ENCODE measurements at regions not wholly inside any gene's neighbourhood (a gene's known extent, or its start where the extent isn't known, plus 50 kb on each side); places are given as distances from the start of the nearest gene placed in this dataset.
A peak's percentile ranks its signal among the peaks of the same experiment; 100 is the strongest.
"Not testable (repeated sequence)": the region's sequence is repeated elsewhere in the genome, so short reads cannot be mapped to it uniquely, and the experiment has no call there.

DNA sequence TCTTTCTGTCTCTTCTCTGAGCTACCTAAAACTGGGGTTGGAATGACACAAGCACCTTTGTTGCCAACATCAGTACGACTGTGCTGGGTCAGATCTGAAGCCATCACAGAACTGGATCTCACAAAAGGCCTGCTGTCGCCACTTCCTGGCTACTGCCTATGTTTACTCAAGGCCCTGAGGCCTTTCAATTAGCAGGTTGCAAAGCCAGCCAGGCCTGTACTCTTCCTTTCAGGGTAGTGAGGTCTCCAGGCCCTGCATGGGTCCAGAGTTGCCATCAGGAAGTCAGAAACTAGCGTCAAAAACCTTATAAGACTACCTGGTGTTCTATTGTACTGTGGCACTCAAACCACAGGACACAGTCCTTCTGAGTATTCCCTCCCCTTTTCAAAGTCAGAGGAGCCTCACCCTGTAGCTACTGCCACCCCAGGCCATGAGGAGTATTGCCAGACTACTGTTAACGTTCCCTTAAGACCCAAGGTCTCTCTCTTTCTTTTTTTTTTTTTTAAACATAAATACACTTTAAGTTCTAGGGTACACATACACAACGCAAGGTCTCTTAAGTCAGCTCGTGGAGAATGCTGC is 937.4 kb upstream of the GJE1 start:
- DNase-seq (ENCODE audit: low spot score in 2 of 2) (no peak), ATAC-seq (peak; percentile 19)
- H3K4me3 Mint-ChIP-seq = no peak overlapping the region
- no peaks in the 10 kb centered on the region for H3K36me3 Mint-ChIP-seq
- no peaks in the 10 kb centered on the region for H3K4me1 Mint-ChIP-seq
- no peak overlapping the region for H3K27ac Mint-ChIP-seq
- peaks cover 2% of the 10 kb centered on the region for H3K9me3 Mint-ChIP-seq

DNA sequence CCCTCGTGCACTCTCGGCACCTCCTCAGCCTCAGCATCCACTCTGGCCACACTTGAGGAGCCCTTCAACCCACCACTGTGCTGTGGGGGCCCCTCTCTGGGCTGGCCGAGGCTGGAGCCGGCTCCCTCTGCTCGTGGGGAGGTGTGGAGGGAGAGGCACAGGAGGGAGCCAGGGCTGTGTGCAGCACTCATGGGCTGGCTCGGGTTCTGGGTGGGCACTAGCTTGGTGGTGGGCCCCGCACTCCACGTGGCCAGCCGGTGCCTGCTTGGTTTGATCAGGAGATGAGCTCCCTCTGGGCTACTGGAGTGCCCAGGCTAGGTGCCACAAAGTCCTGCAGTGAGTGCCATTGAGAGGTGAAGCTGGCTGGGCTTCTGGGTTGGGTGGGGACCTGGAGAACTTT is 949.4 kb upstream of the GJE1 start:
- ATAC-seq (no peak), DNase-seq (ENCODE audit: low spot score in 2 of 2) (no peak)
- Mint-ChIP-seq H3K4me1 (no peaks in the 10 kb centered on the region), H3K27ac (no peak overlapping the region), H3K9me3 (peaks cover 5% of the 10 kb centered on the region), H3K4me3 (no peak overlapping the region), H3K36me3 (no peaks in the 10 kb centered on the region)

DNA sequence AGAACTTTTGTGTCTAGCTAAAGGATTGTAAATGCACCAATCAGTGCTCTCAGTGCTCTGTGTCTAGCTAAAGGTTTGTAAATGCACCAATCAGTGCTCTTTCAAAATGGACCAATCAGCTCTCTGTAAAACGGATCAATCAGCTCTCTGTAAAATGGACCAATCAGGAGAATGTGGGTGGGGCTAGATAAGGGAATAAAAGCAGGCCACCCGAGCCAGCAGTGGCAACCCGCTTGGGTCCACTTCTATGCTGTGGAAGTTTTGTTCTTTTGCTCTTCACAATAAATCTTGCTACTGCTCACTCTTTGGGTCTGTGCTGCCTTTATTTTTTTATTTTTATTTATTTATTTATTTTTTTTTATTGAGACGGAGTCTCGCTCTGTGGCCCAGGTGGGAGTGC is 957.3 kb upstream of the GJE1 start:
- ATAC-seq = not testable (repeated sequence)

DNA sequence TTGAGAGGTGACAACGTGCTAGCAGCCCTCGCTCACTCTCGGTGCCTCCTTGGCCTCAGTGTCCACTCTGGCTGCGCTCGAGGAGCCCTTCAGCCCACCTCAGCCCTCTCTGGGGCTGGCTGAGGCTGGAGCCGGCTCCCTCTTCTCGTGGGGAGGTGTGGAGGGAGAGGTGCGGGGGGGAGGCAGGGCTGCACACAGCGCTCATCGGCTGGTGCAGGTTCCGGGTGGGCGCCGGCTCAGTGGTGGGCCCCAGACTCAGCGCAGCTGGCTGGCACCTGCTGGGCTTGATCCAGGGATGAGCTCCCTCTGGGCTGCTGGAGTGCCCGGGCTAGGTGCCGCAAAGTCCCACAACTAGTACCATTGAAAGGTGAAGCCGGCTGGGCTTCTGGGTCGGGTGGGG is 957.8 kb upstream of the GJE1 start:
- no peak for ATAC-seq
- Mint-ChIP-seq H3K27ac (no peak overlapping the region), H3K36me3 (no peaks in the 10 kb centered on the region), H3K4me1 (no peaks in the 10 kb centered on the region), H3K9me3 (no peaks in the 10 kb centered on the region), H3K4me3 (no peak overlapping the region)
- DNase-seq (ENCODE audit: low spot score in 2 of 2) = no peak

More for the DNA sequence above, 957.3 kb upstream of the GJE1 start:
- H3K9me3 Mint-ChIP-seq; DNase-seq (ENCODE audit: low spot score in 2 of 2); H3K4me3 Mint-ChIP-seq; H3K4me1 Mint-ChIP-seq; H3K36me3 Mint-ChIP-seq; H3K27ac Mint-ChIP-seq: not testable (repeated sequence)

DNA sequence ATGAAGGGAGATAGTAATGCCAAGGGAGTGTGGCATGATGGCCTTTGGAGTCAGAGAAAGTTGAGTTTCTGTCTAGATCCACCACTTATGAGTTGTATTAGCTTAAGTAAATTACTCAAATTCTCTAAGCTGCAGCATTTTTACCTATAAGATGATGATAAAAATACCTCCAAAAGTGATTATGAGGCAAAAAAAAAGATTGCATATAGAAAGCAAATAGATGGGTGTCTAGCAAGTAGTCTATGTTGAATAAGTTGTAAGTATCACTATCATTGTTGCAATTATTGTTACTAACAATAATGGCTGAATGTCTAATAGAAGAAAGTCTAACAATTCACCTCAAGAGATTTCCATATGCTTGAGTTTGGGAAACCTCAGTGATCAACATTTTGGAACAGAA is 959.2 kb upstream of the GJE1 start:
- no peaks in the 10 kb centered on the region for H3K4me1 Mint-ChIP-seq
- ATAC-seq = no peak

DNA sequence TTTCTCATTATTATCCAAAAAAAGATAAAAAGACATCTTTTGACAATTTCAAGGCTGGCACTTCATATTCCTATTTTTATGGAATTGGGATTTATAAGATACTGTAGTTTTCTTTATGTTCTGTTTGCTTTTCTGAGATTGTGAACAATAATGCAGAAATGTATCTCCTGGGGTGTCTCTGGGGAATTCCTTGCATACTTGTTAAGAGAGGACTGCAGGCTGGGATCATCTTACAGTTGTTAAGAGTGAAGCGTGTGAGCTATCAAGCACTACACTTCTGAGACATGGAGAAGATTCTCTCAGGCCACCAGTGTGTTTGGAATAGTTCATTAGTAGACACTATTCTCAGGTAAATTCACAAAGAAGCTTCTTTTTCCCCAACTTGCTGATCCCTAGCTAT is 963.3 kb upstream of the GJE1 start:
- H3K4me1 Mint-ChIP-seq = no peaks in the 10 kb centered on the region
- no peak overlapping the region for H3K27ac Mint-ChIP-seq
- H3K36me3 Mint-ChIP-seq = no peaks in the 10 kb centered on the region
- no peak for ATAC-seq
- no peak for DNase-seq (ENCODE audit: low spot score in 2 of 2)
- no peaks in the 10 kb centered on the region for H3K9me3 Mint-ChIP-seq
- H3K4me3 Mint-ChIP-seq = no peak overlapping the region

More for the DNA sequence above, 959.2 kb upstream of the GJE1 start:
- H3K36me3 Mint-ChIP-seq = no peaks in the 10 kb centered on the region
- no peak overlapping the region for H3K4me3 Mint-ChIP-seq
- H3K9me3 Mint-ChIP-seq = no peaks in the 10 kb centered on the region
- no peak for DNase-seq (ENCODE audit: low spot score in 2 of 2)
- H3K27ac Mint-ChIP-seq = no peak overlapping the region

DNA sequence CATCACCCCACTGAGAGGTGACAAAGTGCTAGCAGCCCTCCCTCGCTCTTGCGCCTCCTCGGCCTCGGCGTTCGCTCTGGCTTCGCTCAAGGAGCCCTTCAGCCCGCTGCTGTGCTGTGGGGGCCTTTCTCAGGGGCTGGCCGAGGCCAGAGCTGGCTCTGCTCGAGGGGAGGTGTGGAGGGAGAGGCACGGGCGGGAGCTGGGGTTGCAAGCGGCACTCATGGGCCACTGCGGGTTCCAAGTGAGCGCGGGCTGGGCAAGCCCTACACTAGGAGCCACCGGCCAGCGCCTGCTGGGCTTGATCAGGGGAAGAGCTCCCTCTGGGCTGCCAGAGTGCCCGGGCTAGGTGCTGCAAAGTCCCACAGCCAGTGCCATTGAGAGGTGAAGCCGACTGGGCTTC is 964.8 kb upstream of the GJE1 start:
- Mint-ChIP-seq H3K4me3 (no peak overlapping the region), H3K36me3 (no peaks in the 10 kb centered on the region), H3K4me1 (no peaks in the 10 kb centered on the region), H3K27ac (no peak overlapping the region), H3K9me3 (no peaks in the 10 kb centered on the region)
- ATAC-seq (no peak), DNase-seq (ENCODE audit: low spot score in 2 of 2) (no peak)

DNA sequence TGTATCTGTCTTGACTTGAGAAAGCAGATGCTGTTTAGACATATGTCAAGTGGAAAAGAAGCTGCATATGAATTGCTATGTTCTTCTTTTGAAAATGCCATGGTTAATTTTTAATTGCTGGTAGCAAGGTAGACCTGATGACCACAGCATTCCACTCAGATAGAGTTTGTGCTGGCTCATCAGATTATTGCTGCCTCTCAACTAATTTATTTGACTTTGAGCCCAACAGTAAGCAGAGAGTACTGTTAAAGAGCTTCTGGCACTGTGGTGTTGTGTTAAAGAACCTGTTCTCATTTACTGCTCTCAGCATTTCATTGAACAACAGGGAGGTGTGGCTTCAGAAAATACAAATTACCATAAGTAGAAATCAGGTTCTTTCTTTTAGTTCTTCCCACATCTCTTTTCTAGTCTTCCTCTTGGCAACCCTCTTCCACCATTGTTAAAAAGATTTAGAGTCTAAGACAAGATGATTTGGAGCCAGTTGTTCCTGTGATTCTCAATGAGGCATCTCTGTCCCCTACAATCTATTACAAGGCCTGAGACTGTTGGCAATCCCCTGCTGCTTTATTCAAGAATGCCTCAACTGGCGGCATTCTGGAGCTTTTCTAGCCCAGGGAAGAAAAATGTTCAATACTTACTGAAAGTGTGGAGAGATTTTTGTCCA is 967.6 kb upstream of the GJE1 start:
- Mint-ChIP-seq H3K27ac (no peak overlapping the region), H3K9me3 (no peaks in the 10 kb centered on the region), H3K4me1 (no peaks in the 10 kb centered on the region), H3K36me3 (no peaks in the 10 kb centered on the region), H3K4me3 (no peak overlapping the region)
- ATAC-seq = no peak
- no peak for DNase-seq (ENCODE audit: low spot score in 2 of 2)

DNA sequence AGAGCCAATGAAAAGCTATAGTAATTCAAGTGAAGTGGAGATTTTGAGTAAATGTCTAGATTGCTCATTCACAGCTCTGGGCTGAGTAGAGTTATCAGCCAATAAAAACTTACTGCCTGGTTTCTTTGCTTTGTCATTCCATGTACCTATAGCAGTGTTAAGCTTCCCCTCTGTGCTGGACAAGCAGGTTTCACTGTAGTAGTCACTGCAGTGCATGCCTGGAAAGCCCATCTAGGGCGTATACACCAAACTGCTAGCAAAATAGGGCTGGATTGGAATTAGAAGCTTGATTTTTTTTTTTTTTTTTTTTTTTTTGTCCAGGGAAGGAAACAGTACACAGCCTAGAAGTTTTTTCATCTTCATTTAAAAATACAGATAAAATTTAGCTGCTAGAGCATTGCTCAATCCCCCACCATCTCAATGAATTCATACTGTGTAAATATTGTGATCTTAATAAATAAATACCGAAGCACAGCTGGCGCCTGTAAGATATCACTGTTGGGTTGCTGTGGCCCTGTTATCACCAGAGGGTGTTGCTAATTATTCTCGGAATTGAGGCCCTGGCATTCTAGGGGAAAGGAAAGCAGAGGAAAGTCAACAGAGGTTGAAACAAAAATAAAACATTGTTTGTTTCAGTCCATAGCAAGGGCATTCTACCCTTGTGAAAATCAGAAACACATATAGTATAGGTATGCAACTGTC is 968.5 kb upstream of the GJE1 start:
- ATAC-seq = peak; percentile 21
- Mint-ChIP-seq H3K36me3 (no peaks in the 10 kb centered on the region), H3K27ac (no peak overlapping the region), H3K4me1 (no peaks in the 10 kb centered on the region), H3K9me3 (no peaks in the 10 kb centered on the region), H3K4me3 (no peak overlapping the region)
- DNase-seq (ENCODE audit: low spot score in 2 of 2) = no peak

DNA sequence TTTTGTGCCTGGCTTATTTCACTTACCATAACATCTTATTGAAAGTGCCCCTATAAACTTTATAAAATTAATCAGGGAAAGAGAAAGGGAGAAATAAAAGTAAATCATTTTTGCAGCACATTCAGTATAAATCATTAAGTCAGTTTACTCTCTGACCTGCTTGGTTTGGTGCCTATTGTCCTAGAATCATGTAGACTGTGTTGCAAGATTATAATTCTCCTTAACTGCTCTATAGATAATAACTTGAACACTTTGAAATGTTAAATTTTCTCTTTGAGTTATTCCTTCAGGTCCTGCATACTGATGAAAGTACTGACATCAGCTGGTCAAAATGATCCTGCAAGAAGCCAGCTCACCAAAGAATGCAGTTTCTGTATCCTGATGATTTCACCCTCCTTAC is 969.6 kb upstream of the GJE1 start:
- Mint-ChIP-seq H3K9me3 (no peaks in the 10 kb centered on the region), H3K4me3 (no peak overlapping the region), H3K36me3 (no peaks in the 10 kb centered on the region), H3K4me1 (no peaks in the 10 kb centered on the region), H3K27ac (no peak overlapping the region)
- ATAC-seq = no peak
- DNase-seq (ENCODE audit: low spot score in 2 of 2) = no peak

DNA sequence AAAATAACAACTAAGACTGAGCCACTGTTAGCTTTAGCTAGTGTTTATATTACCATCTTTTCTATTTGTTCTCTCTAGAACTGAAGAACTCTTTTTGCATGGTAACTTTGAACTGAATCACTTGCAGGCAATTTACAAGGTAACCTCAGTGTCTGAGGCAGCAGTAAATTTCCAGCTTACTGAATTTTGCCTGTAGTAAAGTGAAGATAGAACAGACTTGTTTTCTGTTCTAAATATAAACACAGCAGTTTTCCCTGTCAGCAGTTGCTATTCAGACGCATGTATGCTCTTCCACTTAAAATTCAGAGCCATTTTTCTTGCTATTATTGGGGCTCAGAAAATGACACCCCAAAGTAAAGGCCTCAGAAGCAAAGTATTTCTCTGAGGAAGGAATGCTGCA is 974.0 kb upstream of the GJE1 start:
- no peak overlapping the region for H3K27ac Mint-ChIP-seq
- H3K36me3 Mint-ChIP-seq = no peaks in the 10 kb centered on the region
- H3K9me3 Mint-ChIP-seq = no peaks in the 10 kb centered on the region
- no peak overlapping the region for H3K4me3 Mint-ChIP-seq
- no peaks in the 10 kb centered on the region for H3K4me1 Mint-ChIP-seq
- DNase-seq (ENCODE audit: low spot score in 2 of 2) (no peak), ATAC-seq (no peak)

DNA sequence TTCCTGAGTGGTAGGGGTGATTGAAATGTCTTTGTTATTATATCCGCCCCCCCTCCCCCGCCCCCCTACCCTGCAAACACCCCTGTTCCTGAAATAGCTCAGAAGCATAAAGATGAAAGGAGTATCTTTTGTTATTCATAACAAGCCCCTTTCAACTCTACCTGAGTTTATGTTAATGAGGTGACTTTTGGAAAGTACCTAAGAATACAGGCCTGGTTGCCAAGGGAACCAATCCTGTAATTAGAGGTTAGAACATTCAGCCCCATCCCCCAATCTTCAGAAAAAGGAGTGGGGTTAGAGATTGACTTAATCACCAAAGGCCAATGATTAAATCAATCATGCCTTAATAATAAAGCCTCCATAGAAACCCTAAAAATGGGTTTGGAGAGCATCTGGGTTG is 979.2 kb upstream of the GJE1 start:
- H3K4me3 Mint-ChIP-seq = no peak overlapping the region
- ATAC-seq (no peak), DNase-seq (ENCODE audit: low spot score in 2 of 2) (no peak)
- no peaks in the 10 kb centered on the region for H3K36me3 Mint-ChIP-seq
- no peaks in the 10 kb centered on the region for H3K4me1 Mint-ChIP-seq
- H3K27ac Mint-ChIP-seq = no peak overlapping the region
- H3K9me3 Mint-ChIP-seq = no peaks in the 10 kb centered on the region

DNA sequence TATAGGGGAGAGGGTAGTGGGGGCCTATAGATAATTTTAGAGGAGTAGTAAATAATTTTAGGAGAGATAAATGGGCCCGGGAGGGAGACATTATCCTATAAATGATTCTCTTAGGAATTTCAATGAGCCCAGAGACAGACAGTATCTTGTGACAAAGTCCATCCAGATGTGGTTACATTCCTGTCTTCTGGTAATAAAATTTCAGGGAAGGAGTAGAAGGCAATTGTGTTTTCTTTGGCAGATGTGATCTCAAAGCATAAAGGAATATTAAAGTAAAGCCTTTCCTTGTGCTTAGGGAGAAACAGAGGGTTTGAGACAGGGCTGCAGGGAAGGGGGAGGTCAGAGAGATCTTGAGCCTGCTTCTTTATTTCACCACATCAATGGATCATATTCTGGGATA is 979.8 kb upstream of the GJE1 start:
- no peak overlapping the region for H3K4me3 Mint-ChIP-seq
- no peaks in the 10 kb centered on the region for H3K9me3 Mint-ChIP-seq
- ATAC-seq = no peak
- no peaks in the 10 kb centered on the region for H3K4me1 Mint-ChIP-seq
- no peaks in the 10 kb centered on the region for H3K36me3 Mint-ChIP-seq
- no peak for DNase-seq (ENCODE audit: low spot score in 2 of 2)
- H3K27ac Mint-ChIP-seq = no peak overlapping the region

DNA sequence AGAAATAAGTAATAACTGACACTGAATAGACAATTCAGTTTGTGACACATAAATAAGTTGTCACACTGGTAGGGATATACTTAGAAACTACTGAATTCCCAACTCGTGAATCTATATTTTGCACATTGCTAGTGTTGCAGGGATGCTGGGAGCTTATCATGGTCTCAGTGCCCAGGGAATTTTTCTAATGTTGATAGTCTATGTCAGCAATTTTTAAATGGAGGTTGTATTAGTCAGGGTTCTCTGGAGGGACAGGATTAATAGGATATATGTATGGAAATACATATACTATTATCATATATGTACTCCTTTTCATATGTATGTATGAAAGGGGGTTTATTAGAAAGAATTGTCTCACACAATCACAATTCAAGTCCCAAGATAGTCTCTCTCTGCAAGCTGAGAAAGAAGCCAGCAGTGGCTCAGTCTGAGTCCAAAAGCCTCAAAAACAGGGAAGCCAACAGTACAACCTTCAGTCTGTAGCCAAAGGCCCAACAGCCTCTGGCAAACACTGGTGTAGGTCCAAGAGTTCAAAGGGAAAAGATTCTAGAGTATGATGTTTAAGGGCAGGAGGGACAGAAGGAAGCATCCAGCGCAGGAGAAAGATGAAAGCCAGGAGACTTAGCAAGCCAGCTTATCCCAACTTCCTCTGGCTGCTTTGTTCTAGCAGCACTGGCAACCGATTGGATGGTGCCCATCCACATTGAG is 980.9 kb upstream of the GJE1 start:
- DNase-seq (ENCODE audit: low spot score in 2 of 2) (no peak), ATAC-seq (no peak)
- no peaks in the 10 kb centered on the region for H3K9me3 Mint-ChIP-seq
- no peaks in the 10 kb centered on the region for H3K4me1 Mint-ChIP-seq
- H3K36me3 Mint-ChIP-seq = no peaks in the 10 kb centered on the region
- H3K4me3 Mint-ChIP-seq = no peak overlapping the region
- no peak overlapping the region for H3K27ac Mint-ChIP-seq

DNA sequence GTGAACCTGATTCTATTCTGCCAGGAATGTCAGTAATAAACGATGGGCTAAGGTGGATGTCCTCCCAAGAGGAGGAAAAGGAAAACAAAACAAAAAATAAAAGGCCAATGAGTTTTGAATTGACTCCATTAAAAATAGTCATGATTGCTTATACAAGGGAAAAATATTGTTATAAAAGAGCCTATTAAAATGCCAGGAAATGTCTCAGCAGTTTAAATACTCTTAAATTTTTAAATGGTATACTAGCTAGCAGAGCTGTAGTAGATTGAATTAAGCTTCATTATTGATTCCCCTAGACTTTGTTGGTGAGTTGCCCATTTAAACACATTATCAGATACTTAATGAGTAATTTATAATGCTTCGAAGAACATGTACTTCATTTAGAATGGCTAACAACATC is 990.9 kb upstream of the GJE1 start:
- H3K36me3 Mint-ChIP-seq = no peaks in the 10 kb centered on the region
- no peak overlapping the region for H3K27ac Mint-ChIP-seq
- H3K4me3 Mint-ChIP-seq = no peak overlapping the region
- H3K9me3 Mint-ChIP-seq = no peaks in the 10 kb centered on the region
- ATAC-seq = no peak
- H3K4me1 Mint-ChIP-seq = no peaks in the 10 kb centered on the region
- no peak for DNase-seq (ENCODE audit: low spot score in 2 of 2)

DNA sequence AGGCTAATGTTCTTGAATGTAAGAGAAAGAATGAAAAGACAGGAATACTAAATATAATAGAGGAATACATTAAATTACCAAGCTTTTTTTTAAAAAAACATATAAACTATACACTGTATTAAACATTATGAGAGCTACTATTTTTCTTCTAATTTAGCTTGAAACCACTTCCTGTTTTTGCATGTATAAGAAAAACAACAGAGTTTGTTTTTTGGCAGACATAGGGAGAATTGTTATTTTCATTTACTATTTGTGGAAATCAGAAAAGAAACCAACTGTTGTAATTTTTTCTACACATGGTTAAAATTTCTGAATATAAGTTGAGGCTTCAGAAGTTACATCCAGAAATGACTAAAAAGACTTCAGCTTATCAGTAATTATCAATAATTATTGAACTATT is 991.8 kb upstream of the GJE1 start:
- H3K27ac Mint-ChIP-seq = no peak overlapping the region
- DNase-seq (ENCODE audit: low spot score in 2 of 2) = no peak
- no peaks in the 10 kb centered on the region for H3K4me1 Mint-ChIP-seq
- H3K36me3 Mint-ChIP-seq = no peaks in the 10 kb centered on the region
- H3K4me3 Mint-ChIP-seq = no peak overlapping the region
- no peaks in the 10 kb centered on the region for H3K9me3 Mint-ChIP-seq
- no peak for ATAC-seq
